GM18873 (cell line): ENCODE measurements at regions not wholly inside any gene's neighbourhood (a gene's known extent, or its start where the extent isn't known, plus 50 kb on each side); places are given as distances from the start of the nearest gene placed in this dataset.
"Not testable (repeated sequence)": the region's sequence is repeated elsewhere in the genome, so short reads cannot be mapped to it uniquely, and the experiment has no call there.

ENCODE experiments used
- ATAC-seq: cut with Tn5 transposase; IDR thresholded peaks from one replicate; pipeline ENCODE4 v1.9.1; 2021; ENCODE audit warnings: mild to moderate bottlenecking, moderate library complexity, moderate number of reproducible peaks; ENCODE audit not compliant: unreplicated experiment, low FRiP score

- ATAC-seq = no peak
Observed at GRCh38 chr6:4364172-4364571, 228.8 kb upstream of the ECI2 start.

DNA sequence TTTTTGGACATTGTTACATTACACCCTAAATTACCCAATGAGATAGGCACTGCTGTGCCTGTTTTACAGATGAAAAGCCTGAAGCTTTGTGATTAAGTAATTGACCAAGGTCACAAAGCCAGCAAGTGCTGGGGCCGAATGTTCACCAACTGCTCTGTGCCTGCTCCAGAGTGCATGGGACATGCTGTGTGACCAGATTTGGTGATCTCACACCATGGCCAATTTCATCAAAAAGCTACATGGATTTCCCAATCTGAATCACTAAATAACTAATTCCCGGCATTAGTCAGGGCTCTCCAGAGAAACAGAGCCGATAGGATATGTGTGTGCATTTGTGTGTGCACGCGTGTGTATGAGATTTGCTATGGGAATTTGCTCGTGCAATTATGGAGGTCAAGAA, 228.3 kb upstream of the ECI2 start:
- no peak for ATAC-seq

- ATAC-seq = no peak
Observed at GRCh38 chr6:4362326-4362725, 227.0 kb upstream of the ECI2 start.

DNA sequence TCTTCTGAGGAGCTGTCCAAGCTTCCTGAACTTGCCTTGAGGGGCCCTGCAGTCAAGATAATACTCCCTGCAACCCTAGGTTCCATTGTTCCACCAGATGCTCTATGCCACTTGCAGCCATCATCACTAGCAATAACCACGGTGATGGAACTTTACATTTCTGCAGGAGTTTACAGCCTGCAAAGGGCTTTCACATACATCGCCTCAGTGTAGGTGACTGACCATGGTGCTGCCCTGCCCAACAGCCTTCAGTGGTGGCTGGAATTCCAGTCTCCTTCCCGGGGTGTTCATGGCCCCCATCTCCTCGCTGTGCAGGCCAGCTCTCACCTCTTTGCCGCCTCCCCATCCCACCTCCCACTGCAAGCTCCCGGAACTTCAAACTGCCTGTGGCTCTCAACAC, 225.5 kb upstream of the ECI2 start:
- no peak for ATAC-seq

GRCh38 chr6:4359108-4359730, 223.8 kb upstream of the ECI2 start:
- ATAC-seq = no peak

DNA sequence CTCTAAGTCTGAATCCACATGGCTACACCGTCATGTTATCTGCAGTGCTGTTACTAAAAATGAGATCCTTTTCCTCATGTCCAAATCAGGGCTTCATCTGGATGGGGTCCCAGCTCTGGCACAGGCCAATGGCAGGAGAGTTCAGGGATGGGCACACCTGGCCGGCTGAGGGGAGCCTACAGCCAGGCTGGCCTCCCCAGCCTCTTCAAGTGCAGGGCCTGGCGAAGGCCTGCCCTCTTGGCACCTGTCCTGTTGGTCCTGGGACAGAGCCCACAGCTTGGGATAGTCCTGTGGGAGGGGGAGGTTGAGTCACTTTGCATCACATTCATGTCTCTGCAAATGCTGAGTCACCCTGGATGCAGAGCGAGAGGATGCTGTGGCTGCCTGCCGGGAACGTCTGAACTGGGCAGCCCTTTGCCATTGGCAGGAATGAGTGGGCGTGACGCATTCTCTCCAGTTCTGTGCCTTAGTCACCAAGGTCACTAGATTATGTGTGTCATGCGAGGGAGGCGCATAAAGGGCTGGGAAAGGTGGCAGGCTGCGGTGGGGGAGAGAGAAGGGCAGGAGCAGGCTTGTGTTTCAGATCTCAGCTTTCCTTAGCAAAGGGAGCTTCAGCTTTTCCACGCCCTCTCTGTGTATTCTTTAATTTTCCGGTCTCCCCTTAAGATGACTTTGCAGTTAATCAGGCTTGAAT, 223.2 kb upstream of the ECI2 start:
- no peak for ATAC-seq

DNA sequence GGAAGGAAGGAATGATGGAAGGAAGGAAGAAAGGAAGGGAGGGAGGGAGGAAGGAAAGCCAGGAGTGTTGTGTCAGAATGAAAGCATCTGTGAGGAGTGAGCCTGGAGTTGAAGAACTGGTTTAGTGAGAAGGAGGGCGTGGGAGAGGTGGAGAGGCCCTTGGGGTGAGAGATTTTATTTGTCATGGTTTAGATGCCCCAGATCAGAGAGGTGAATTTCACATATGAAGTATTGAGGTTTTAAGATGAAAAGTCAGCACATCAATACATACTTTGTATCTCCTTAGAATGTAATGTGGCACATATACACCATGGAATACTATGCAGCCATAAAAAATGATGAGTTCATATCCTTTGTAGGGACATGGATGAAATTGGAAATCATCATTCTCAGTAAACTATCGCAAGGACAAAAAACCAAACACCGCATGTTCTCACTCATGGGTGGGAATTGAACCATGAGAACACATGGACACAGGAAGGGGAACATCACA, 222.3 kb upstream of the ECI2 start:
- ATAC-seq = not testable (repeated sequence)

DNA sequence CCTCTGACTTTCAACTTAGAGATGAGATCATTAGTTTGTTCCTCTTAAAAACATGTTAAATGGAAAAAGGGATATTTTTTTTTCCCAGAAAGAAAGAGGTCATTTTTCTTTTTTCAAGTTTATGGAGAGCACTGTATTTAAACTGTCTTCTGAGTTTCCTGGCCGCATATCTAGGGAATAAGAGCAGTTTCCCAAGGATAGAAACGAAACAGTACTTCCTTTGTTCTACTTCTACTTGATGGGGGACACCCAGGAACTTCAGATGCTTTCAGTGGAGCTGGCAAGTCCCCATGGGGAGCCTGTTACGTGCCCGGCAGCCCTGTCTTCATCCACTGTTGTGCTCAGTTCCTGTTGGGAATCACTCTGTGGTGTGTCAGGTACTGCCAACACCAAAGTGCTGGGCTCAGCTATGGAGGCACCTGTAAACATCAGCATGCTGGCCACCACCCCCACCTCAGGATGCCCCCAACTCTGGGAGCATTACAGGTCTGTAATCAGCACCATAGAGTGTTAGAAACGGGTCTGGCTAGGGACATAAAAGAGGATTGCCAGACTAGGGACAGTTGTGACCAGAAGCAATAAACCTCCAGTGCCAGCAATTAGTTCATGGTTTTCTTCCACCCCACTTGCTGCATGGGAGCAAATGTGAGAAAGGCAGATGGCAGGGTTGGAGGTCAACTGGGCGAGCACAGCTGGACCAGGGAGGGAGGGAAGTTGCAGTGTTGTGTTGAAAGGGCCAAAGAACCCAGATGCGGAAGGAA, 221.7 kb upstream of the ECI2 start:
- no peak for ATAC-seq

GRCh38 chr6:4355241-4355640, 219.9 kb upstream of the ECI2 start:
- no peak for ATAC-seq

DNA sequence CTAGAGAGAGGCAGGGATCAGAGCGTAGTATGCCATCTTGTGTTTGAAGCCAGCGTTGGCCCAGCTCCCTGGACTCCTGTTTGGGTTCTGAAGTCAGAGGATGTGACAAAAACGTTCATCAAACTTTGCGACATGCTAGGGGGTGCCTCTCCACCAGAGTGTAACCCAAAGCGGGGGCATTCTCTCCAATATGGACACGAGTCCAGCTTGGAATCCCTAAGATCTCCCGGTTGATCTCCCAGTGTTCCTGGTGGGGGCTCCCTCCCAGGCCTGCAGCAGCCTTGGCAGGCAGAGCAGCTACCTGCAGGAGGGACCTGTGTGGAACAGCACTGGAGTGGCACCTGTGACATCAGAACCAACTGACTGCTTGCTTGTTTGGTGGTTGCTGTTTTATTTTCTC, 218.8 kb upstream of the ECI2 start:
- ATAC-seq = no peak

GRCh38 chr6:4352731-4353130, 217.4 kb upstream of the ECI2 start:
- no peak for ATAC-seq

- no peak for ATAC-seq
Observed at GRCh38 chr6:4352322-4352669, 216.9 kb upstream of the ECI2 start.

- ATAC-seq = no peak
Observed at GRCh38 chr6:4351520-4352321, 216.3 kb upstream of the ECI2 start.

DNA sequence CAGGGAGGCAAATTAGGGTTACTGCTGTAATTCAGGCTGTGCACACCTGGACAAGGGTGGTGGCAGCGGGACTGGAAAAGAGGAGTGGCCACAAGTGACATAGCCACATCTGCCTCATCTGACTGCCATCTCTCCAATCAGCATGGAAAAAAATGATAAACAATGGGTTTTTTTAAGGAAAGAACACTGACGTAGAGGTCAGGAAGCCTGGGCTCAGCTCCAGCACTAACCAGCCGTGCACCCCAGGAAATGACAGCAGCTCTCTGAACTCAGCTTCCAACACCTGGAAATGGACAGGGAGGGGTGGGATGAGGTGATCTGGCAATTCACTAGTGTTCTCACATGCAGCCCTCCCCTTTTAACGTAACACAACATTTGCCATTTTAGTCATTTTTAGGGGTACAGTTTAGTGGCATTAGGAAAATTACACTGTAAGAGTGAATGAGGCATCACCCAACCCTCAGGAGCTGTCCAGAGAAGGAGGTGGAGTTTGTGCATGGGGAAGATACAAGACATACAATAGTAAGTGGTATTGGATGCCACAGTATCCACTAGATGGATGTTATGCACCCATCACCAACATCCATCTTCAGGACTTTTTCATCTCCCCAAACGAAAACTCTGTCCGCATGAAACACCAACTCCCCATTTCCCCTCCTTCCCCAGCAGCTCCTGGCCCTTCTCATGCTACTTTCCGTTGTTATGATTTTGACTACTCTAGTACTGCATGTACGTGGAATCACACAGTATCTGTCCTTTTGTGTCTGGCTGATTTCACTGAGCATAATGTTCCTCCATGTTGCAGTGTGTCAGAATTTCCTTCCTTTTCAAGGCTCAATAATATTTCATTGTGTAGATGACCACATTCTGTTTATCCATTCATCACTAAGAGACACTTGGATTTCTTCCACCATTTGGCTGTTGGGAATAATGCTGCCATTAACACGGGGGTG, 215.5 kb upstream of the ECI2 start:
- no peak for ATAC-seq

DNA sequence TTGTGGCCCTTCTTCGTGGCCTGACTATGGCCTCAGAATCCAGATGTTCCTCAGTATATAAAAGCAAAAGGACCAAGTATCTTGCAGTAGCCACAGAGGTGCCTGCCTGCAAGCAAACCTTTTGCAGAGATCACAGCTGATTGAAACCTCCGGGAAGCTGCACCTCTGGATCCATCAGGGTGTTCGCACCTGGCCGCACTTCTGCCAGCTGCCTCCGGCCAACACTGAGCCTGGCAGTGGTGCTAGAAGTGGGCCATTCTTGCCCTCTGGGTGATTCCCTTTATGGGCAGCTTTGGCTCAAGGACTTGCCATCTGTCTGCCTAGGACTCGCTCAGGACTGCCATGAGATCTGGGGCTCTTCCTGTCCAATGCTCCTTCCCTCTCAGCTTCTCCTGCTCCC, 214.6 kb upstream of the ECI2 start:
- ATAC-seq = no peak

DNA sequence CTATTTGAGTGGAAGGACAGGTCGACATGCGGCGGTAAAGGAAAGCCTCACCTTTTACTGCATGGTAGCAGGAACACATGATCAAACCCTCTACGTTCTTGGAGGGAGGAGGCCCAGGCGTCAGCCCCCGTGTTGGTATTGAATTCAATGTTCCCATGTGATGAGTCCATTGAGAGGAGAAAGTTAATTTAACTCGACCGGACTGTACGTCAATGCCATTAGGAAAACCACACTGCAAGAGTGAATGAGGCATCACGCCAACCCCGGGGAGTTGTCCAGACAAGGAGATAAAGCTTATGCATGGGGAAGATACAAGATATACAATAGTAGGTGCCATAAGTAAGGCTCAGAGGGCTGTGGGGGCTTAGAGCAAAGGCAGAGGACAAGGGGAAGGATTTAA, 213.9 kb upstream of the ECI2 start:
- no peak for ATAC-seq

- no peak for ATAC-seq
Observed at GRCh38 chr6:4348462-4349112, 213.2 kb upstream of the ECI2 start.

DNA sequence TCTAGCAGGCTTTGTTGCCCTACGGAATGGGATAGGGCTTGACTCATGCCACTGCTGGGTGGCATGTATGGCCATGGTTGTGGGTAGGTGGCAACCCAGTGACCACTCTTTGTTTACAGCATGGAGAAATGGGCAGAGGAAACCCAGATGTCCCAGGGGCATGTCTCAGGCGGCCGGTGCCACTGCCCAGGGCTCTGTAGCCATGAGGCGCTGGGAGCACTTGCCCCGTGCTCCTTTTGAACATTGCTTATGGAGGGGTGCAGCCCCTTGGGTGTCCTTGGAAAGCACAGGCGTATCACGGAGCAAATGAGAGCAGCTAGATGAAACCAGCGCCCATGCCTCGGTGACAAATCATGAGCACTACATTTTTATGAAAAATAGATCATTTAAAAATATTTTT, 212.5 kb upstream of the ECI2 start:
- no peak for ATAC-seq

GRCh38 chr6:4346659-4347333, 211.4 kb upstream of the ECI2 start:
- no peak for ATAC-seq
